Activated CD8-positive, alpha-beta memory T cell treated with anti-CD3 and anti-CD28 coated beads for 24 hours (primary cell): ENCODE measurements at regions not wholly inside any gene's neighbourhood (a gene's known extent, or its start where the extent isn't known, plus 50 kb on each side); places are given as distances from the start of the nearest gene placed in this dataset.

ENCODE experiments used
- DNase-seq: peaks from one replicate; pipeline ENCODE4 v3.0.0-alpha.2; 2020

GRCh38 chr10:104577163-104577562 lies 63.9 kb upstream of the SORCS3 start:
- DNase-seq: no peak

GRCh38 chr10:104577861-104578521 lies 63.1 kb upstream of the SORCS3 start:
- no peak for DNase-seq

GRCh38 chr10:104578671-104579070 lies 62.4 kb upstream of the SORCS3 start:
- DNase-seq: no peak

GRCh38 chr10:104579136-104579535 lies 62.0 kb upstream of the SORCS3 start:
- no peak for DNase-seq

GRCh38 chr10:104580321-104580720 lies 60.8 kb upstream of the SORCS3 start:
- no peak for DNase-seq

- DNase-seq: peak; percentile 86
Measured at GRCh38 chr10:104580774-104581675, 60.1 kb upstream of the SORCS3 start.

- no peak for DNase-seq
Measured at GRCh38 chr10:104581884-104582601, 59.0 kb upstream of the SORCS3 start.

- DNase-seq: no peak
Measured at GRCh38 chr10:104582602-104582951, 58.5 kb upstream of the SORCS3 start.

GRCh38 chr10:104582966-104583365 lies 58.1 kb upstream of the SORCS3 start:
- DNase-seq: no peak

- DNase-seq: no peak
Measured at GRCh38 chr10:104584541-104584940, 56.5 kb upstream of the SORCS3 start.

GRCh38 chr10:104587751-104588150 lies 53.3 kb upstream of the SORCS3 start:
- no peak for DNase-seq

GRCh38 chr10:104589431-104589830 lies 51.7 kb upstream of the SORCS3 start:
- DNase-seq: no peak

- DNase-seq: no peak
Measured at GRCh38 chr10:104589871-104590270, 51.2 kb upstream of the SORCS3 start.
